Muscle of arm (tissue), 1 donor: ENCODE measurements at regions not wholly inside any gene's neighbourhood (a gene's known extent, or its start where the extent isn't known, plus 50 kb on each side); places are given as distances from the start of the nearest gene placed in this dataset.

Experiments used
- DNase-seq: peaks from one replicate; pipeline ENCODE4 v3.0.0-alpha.2; 2013

GRCh38 chr1:185645686-185646085, 88.5 kb upstream of the HMCN1 start:
- no peak for DNase-seq

- no peak for DNase-seq
Observed at GRCh38 chr1:185645162-185645640, 89.0 kb upstream of the HMCN1 start.

GRCh38 chr1:185644531-185644930, 89.7 kb upstream of the HMCN1 start:
- DNase-seq, result no peak

GRCh38 chr1:185636848-185637247, 97.3 kb upstream of the HMCN1 start:
- DNase-seq, result no peak

- no peak for DNase-seq
Observed at GRCh38 chr1:185634704-185635103, 99.5 kb upstream of the HMCN1 start.

- no peak for DNase-seq
Observed at GRCh38 chr1:185632659-185633423, 101.3 kb upstream of the HMCN1 start.

- no peak for DNase-seq
Observed at GRCh38 chr1:185631843-185632242, 102.3 kb upstream of the HMCN1 start.

GRCh38 chr1:185627761-185628501, 106.3 kb upstream of the HMCN1 start:
- DNase-seq, result no peak

- DNase-seq, result no peak
Observed at GRCh38 chr1:185627171-185627570, 107.0 kb upstream of the HMCN1 start.

GRCh38 chr1:185626344-185626743, 107.8 kb upstream of the HMCN1 start:
- DNase-seq, result no peak

GRCh38 chr1:185610954-185611353, 123.2 kb upstream of the HMCN1 start:
- DNase-seq, result no peak

GRCh38 chr1:185608177-185608576, 126.0 kb upstream of the HMCN1 start:
- no peak for DNase-seq

- DNase-seq, result no peak
Observed at GRCh38 chr1:185603158-185603557, 131.0 kb upstream of the HMCN1 start.

GRCh38 chr1:185601189-185601588, 133.0 kb upstream of the HMCN1 start:
- no peak for DNase-seq

- no peak for DNase-seq
Observed at GRCh38 chr1:185600641-185601040, 133.6 kb upstream of the HMCN1 start.

- DNase-seq, result no peak
Observed at GRCh38 chr1:185598332-185598731, 135.9 kb upstream of the HMCN1 start.

GRCh38 chr1:185595835-185596667, 138.1 kb upstream of the HMCN1 start:
- peak; percentile 16 for DNase-seq

- DNase-seq, result no peak
Observed at GRCh38 chr1:185594786-185595410, 139.3 kb upstream of the HMCN1 start.

GRCh38 chr1:185593271-185593670, 140.9 kb upstream of the HMCN1 start:
- DNase-seq, result no peak

GRCh38 chr1:185585770-185586169, 148.4 kb upstream of the HMCN1 start:
- no peak for DNase-seq

- no peak for DNase-seq
Observed at GRCh38 chr1:185581961-185582725, 152.0 kb upstream of the HMCN1 start.
